ENCODE measurements at regions not wholly inside any gene's neighbourhood (a gene's known extent, or its start where the extent isn't known, plus 50 kb on each side); places are given as distances from the start of the nearest gene placed in this dataset.

DNA sequence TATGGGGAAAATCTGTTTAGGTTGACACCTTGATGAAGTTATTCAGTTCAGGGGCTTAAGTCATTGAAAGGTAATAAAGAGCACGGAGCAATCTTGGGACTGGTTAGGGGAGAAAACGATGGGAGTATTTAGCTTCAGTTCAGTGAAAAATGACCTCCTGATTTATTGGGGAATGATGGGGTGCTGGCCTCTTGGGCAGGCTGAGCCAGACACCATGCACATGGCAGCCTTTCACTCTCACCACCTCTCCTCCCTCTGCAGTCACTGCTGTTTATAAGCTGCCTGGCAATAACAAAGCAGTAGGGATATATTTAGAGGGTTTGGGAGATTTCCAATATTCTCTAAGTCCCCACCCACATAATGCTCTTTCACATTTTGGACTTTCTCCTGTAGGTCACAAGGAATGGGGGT is 140.5 kb upstream of the HS3ST2 start:
- Histone ChIP-seq H3K27ac (ENCODE audit: low read depth, low read length) (no peak overlapping the region), H3K4me1 (ENCODE audit: control insufficient read depth in 3 of 3, insufficient read depth in 3 of 3, low read length in 3 of 3) (peaks cover 6 to 15% (median 14%) of the 10 kb centered on the region in 3 donors), H3K36me3 (ENCODE audit: control insufficient read depth in 3 of 3, insufficient read depth in 3 of 3, low read length in 3 of 3) (no peaks in the 10 kb centered on the region), H3K4me3 (ENCODE audit: low read length in 3 of 3) (no peak overlapping the region), H3K9me3 (ENCODE audit: control insufficient read depth in 3 of 3, low read length in 3 of 3) (peaks cover 0 to 3% (median 0%) of the 10 kb centered on the region in 3 donors), H3K9ac (ENCODE audit: low read depth in 1 of 3, low read length in 3 of 3) (no peak overlapping the region), H3K27me3 (ENCODE audit: control insufficient read depth in 3 of 3, insufficient read depth in 3 of 3, low read length in 3 of 3) (peaks cover 0 to 7% (median 2%) of the 10 kb centered on the region in 3 donors)

DNA sequence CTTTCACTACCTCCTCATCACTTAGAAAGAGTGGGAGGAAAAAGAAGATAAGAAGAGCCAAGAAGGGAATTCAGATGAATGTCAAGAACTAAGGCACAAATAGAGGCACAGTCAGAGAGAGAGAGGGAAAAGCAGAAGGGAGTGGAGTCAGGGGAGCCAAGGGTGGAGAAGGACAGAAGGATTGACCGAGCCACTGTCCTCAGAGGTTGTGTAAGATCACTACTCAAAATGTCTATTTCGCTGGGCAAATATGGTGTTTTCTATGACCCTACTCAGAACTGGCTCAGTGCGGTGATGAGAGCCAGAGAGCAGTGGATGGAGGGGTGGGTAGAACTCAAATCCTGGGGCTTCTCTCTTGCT is 139.2 kb upstream of the HS3ST2 start:
- H3K4me1 ChIP-seq (ENCODE audit: control insufficient read depth in 3 of 3, insufficient read depth in 3 of 3, low read length in 3 of 3), result peaks cover 6 to 15% (median 14%) of the 10 kb centered on the region in 3 donors
- peaks cover 0 to 3% (median 0%) of the 10 kb centered on the region in 3 donors for H3K9me3 ChIP-seq (ENCODE audit: control insufficient read depth in 3 of 3, low read length in 3 of 3)
- H3K4me3 ChIP-seq (ENCODE audit: low read length in 3 of 3), result no peak overlapping the region
- no peak overlapping the region for H3K27ac ChIP-seq (ENCODE audit: low read depth, low read length)
- peaks cover 0 to 7% (median 2%) of the 10 kb centered on the region in 3 donors for H3K27me3 ChIP-seq (ENCODE audit: control insufficient read depth in 3 of 3, insufficient read depth in 3 of 3, low read length in 3 of 3)
- no peaks in the 10 kb centered on the region for H3K36me3 ChIP-seq (ENCODE audit: control insufficient read depth in 3 of 3, insufficient read depth in 3 of 3, low read length in 3 of 3)
- H3K9ac ChIP-seq (ENCODE audit: low read depth in 1 of 3, low read length in 3 of 3), result no peak overlapping the region

DNA sequence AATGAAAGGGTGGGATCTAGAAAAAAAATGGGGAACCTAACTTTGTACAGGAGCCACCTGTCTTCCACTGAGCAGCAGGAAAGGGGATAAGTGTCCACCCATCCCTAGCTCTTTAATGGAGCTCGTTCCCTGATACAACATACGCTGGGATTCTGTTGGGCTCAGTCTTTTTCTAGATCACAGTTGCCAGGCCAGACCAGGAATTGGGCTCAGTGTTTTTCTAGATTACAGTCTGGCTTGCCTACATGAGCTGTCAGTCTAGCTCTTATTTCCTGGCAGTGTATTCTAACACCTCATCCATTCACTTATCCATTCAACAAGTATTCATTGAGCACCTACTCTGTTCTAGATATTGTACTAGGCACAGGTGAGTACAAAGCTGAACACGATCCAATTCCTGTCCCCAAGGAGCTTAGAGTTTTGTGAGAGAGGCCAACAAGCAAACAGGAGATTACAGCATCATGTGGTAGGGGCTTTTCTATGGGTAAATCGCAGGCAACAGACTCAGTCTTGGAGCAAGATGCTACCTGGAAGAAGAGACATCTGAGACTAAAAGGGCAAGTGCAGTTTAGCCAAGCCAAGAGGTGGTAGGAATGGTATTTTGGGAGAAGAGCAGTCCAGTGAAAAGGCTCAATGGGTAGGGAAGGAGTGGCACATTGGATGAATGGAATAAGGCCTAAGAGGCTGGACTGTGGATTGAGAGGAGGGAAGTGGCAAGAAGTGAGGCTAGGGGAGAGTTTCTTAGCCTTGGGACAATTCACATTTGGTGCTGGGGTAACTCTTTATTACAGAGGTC is 138.0 kb upstream of the HS3ST2 start:
- Histone ChIP-seq H3K27me3 (ENCODE audit: control insufficient read depth in 3 of 3, insufficient read depth in 3 of 3, low read length in 3 of 3) (peaks cover 0 to 7% (median 2%) of the 10 kb centered on the region in 3 donors), H3K4me3 (ENCODE audit: low read length in 3 of 3) (no peak overlapping the region), H3K4me1 (ENCODE audit: control insufficient read depth in 3 of 3, insufficient read depth in 3 of 3, low read length in 3 of 3) (peaks cover 6 to 10% (median 8%) of the 10 kb centered on the region in 3 donors), H3K27ac (ENCODE audit: low read depth, low read length) (no peak overlapping the region), H3K36me3 (ENCODE audit: control insufficient read depth in 3 of 3, insufficient read depth in 3 of 3, low read length in 3 of 3) (no peaks in the 10 kb centered on the region), H3K9ac (ENCODE audit: low read depth in 1 of 3, low read length in 3 of 3) (no peak overlapping the region), H3K9me3 (ENCODE audit: control insufficient read depth in 3 of 3, low read length in 3 of 3) (peaks cover 0 to 3% (median 0%) of the 10 kb centered on the region in 3 donors)

DNA sequence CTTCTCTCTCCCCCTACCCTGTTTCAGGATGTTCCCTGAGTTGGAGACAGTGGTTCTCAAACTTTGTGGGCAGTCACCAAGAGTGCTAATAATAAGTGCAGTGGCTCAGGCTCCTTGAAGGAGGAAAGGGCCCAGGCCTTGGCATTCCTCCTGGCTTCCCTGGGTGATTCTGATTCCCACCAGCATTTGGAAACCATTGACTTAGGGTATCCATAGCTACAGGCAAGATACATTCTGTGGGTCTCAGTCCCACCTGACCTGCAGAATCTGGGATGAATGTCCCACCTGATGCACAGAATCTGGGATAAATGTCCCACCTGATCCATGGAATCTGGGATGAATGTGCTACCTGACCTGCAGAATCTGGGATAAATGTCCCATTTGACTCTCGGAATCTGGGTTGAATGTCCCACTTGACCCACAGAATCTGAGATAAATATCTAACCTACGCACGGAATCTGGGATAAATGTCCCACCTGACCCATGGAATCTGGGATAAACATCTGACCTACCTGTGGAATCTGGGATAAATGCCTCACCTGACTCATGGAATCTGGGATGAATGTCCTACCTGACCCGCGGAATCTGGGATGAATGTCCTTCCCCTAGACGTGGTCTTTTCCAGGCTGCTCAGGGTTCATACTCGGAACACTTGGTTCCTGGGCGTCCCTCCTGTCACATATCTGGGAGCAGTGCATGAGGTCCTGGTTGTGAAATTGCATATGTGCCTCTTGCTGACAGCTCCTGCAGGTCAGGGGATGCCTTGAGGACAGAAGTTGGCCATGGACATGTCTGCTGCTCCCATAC is 136.7 kb upstream of the HS3ST2 start:
- no peak overlapping the region for H3K9ac ChIP-seq (ENCODE audit: low read depth in 1 of 3, low read length in 3 of 3)
- H3K27ac ChIP-seq (ENCODE audit: low read depth, low read length), result no peak overlapping the region
- H3K27me3 ChIP-seq (ENCODE audit: control insufficient read depth in 3 of 3, insufficient read depth in 3 of 3, low read length in 3 of 3), result peaks cover 0 to 7% (median 2%) of the 10 kb centered on the region in 3 donors
- H3K9me3 ChIP-seq (ENCODE audit: control insufficient read depth in 3 of 3, low read length in 3 of 3), result peaks cover 0 to 3% (median 0%) of the 10 kb centered on the region in 3 donors
- no peaks in the 10 kb centered on the region for H3K36me3 ChIP-seq (ENCODE audit: control insufficient read depth in 3 of 3, insufficient read depth in 3 of 3, low read length in 3 of 3)
- H3K4me1 ChIP-seq (ENCODE audit: control insufficient read depth in 3 of 3, insufficient read depth in 3 of 3, low read length in 3 of 3), result peaks cover 6 to 10% (median 8%) of the 10 kb centered on the region in 3 donors
- no peak overlapping the region for H3K4me3 ChIP-seq (ENCODE audit: low read length in 3 of 3)

DNA sequence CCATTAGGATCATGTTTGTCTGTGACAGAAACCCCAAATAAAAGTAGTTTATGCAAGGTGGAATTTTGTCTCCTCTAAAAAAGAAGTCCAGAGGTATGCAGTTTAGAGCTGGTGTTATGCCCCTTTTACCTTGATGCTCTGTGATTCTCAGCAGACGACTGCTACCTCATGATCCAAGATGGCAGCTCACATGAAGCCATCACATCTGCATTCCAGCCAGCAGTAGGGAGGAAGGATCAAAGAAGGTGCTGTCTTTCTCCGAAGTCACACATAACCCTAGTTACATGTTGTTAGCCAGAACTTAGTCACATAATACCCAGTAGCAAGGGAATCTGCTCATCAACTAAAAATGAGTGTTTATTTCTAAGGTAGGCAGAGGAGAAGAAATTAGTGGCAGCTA is 135.7 kb upstream of the HS3ST2 start:
- no peak overlapping the region for H3K27ac ChIP-seq (ENCODE audit: low read depth, low read length)
- H3K27me3 ChIP-seq (ENCODE audit: control insufficient read depth in 3 of 3, insufficient read depth in 3 of 3, low read length in 3 of 3), result peaks cover 0 to 3% (median 2%) of the 10 kb centered on the region in 3 donors
- peaks cover 2 to 4% (median 3%) of the 10 kb centered on the region in 3 donors for H3K4me1 ChIP-seq (ENCODE audit: control insufficient read depth in 3 of 3, insufficient read depth in 3 of 3, low read length in 3 of 3)
- H3K9me3 ChIP-seq (ENCODE audit: control insufficient read depth in 3 of 3, low read length in 3 of 3), result peaks cover 0 to 3% (median 0%) of the 10 kb centered on the region in 3 donors
- no peak overlapping the region for H3K4me3 ChIP-seq (ENCODE audit: low read length in 3 of 3)
- H3K9ac ChIP-seq (ENCODE audit: low read depth in 1 of 3, low read length in 3 of 3), result no peak overlapping the region
- no peaks in the 10 kb centered on the region for H3K36me3 ChIP-seq (ENCODE audit: control insufficient read depth in 3 of 3, insufficient read depth in 3 of 3, low read length in 3 of 3)

DNA sequence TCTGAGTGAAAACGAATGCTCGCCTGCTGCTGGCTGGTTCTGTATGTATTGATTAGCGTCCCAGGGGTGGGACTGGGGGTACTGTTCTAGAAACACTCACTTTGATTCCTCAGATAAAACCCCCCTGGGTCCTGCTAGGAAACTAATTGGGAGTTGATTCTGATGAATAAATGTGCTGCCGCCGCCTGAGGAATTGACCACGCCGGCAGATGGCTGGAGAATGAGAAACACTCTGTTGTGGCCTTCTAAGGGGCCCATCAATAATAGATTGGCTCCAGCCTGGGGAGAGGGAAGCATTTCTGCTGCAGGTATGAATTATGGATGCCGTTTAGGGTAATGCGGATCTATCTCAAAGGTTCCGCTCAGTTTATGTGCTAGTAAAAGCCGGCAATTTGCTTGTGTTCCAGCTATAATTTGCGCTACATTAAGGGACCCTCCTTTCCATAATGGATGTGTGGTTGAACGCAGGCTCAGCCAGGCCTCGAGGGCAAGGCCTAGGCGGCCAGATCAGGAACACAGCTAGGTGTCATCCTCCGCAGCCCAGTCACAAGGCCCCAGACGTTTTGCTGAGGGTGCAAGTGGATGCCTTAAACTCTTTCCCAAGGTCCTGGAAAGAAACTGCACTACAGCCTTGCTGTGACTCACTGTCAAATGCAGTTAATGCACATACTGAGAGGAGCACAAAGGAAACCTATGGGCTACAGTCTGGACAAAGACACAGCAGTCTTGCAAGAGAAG is 132.2 kb upstream of the HS3ST2 start:
- H3K4me1 ChIP-seq (ENCODE audit: control insufficient read depth in 3 of 3, insufficient read depth in 3 of 3, low read length in 3 of 3), result peaks cover 4 to 8% (median 6%) of the 10 kb centered on the region in 3 donors
- no peak overlapping the region for H3K27ac ChIP-seq (ENCODE audit: low read depth, low read length)
- peaks cover 0 to 3% (median 0%) of the 10 kb centered on the region in 3 donors for H3K9me3 ChIP-seq (ENCODE audit: control insufficient read depth in 3 of 3, low read length in 3 of 3)
- no peak overlapping the region for H3K9ac ChIP-seq (ENCODE audit: low read depth in 1 of 3, low read length in 3 of 3)
- H3K36me3 ChIP-seq (ENCODE audit: control insufficient read depth in 3 of 3, insufficient read depth in 3 of 3, low read length in 3 of 3), result no peaks in the 10 kb centered on the region
- H3K27me3 ChIP-seq (ENCODE audit: control insufficient read depth in 3 of 3, insufficient read depth in 3 of 3, low read length in 3 of 3), result peaks cover 0 to 3% (median 2%) of the 10 kb centered on the region in 3 donors
- H3K4me3 ChIP-seq (ENCODE audit: low read length in 3 of 3), result no peak overlapping the region

DNA sequence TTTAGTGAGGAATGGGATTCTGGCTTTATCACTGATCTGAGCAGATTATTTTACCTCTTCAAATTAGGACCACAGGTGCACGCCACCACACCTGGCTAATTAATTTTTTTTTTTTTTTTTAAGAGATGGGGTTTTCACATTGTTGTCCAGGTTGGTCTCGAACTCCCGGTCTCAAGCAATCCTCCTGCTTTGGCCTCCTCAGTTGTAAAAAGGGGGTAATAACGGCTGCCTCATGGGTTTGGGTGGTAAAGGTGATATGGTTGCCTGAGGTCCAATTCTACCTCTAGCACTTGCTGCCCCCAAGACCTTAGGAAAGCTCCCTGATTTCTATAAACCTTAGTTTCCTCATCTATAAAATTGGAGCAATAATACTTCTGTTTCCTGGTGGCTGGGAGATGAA is 130.7 kb upstream of the HS3ST2 start:
- no peak overlapping the region for H3K9ac ChIP-seq (ENCODE audit: low read depth in 1 of 3, low read length in 3 of 3)
- no peak overlapping the region for H3K27ac ChIP-seq (ENCODE audit: low read depth, low read length)
- peaks cover 4 to 8% (median 6%) of the 10 kb centered on the region in 3 donors for H3K4me1 ChIP-seq (ENCODE audit: control insufficient read depth in 3 of 3, insufficient read depth in 3 of 3, low read length in 3 of 3)
- peaks cover 0 to 6% (median 2%) of the 10 kb centered on the region in 3 donors for H3K9me3 ChIP-seq (ENCODE audit: control insufficient read depth in 3 of 3, low read length in 3 of 3)
- no peak overlapping the region for H3K4me3 ChIP-seq (ENCODE audit: low read length in 3 of 3)
- H3K27me3 ChIP-seq (ENCODE audit: control insufficient read depth in 3 of 3, insufficient read depth in 3 of 3, low read length in 3 of 3), result no peaks in the 10 kb centered on the region
- H3K36me3 ChIP-seq (ENCODE audit: control insufficient read depth in 3 of 3, insufficient read depth in 3 of 3, low read length in 3 of 3), result no peaks in the 10 kb centered on the region

DNA sequence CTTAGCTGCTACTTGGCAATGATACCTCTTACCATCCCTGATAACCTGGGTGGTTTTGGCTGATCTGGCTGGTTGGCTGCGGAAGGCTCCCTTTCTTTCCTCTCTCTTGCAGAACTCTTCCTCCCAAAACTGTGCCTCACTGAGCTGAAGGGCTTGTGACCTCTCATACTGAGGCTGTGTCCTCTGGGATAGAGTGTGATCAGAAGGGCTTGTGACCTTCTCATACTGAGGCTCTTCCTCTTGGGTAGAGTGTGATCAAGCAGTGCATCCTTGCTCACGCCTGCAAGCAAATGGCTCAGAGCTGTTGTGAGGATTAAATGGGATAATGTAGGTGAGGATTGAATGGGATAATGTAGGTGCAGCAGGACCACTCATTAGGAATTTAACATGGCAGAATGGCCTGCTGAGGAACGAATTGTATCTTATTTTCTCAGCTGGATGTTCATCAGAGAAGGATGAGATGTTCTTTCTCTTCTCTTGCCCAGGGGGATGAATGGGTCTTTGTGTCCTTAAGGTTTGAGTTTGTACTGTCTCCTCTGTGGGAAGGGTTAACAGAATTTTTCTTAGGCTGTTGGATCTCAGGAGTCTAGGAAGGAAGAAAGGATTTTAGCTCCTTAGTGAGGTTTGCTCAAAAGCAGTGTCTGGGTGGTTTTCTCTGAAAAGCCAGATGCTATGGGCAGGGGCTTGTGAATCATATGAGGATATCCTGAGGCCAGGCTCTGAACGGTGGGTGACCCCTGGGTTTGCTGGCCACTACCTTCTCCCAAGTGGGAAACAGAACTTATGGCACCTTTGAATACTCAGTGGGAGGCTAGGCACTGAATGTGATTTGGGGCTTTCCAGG is 130.0 kb upstream of the HS3ST2 start:
- no peak overlapping the region for H3K4me3 ChIP-seq (ENCODE audit: low read length in 3 of 3)
- H3K4me1 ChIP-seq (ENCODE audit: control insufficient read depth in 3 of 3, insufficient read depth in 3 of 3, low read length in 3 of 3), result peaks cover 4 to 8% (median 6%) of the 10 kb centered on the region in 3 donors
- H3K27me3 ChIP-seq (ENCODE audit: control insufficient read depth in 3 of 3, insufficient read depth in 3 of 3, low read length in 3 of 3), result no peaks in the 10 kb centered on the region
- H3K36me3 ChIP-seq (ENCODE audit: control insufficient read depth in 3 of 3, insufficient read depth in 3 of 3, low read length in 3 of 3), result no peaks in the 10 kb centered on the region
- H3K27ac ChIP-seq (ENCODE audit: low read depth, low read length), result no peak overlapping the region
- H3K9ac ChIP-seq (ENCODE audit: low read depth in 1 of 3, low read length in 3 of 3), result no peak overlapping the region
- peaks cover 0 to 4% (median 2%) of the 10 kb centered on the region in 3 donors for H3K9me3 ChIP-seq (ENCODE audit: control insufficient read depth in 3 of 3, low read length in 3 of 3)

All from skeletal muscle tissue (tissue), 3 donors.